ENCODE measurements at regions not wholly inside any gene's neighbourhood (a gene's known extent, or its start where the extent isn't known, plus 50 kb on each side); places are given as distances from the start of the nearest gene placed in this dataset.

DNA sequence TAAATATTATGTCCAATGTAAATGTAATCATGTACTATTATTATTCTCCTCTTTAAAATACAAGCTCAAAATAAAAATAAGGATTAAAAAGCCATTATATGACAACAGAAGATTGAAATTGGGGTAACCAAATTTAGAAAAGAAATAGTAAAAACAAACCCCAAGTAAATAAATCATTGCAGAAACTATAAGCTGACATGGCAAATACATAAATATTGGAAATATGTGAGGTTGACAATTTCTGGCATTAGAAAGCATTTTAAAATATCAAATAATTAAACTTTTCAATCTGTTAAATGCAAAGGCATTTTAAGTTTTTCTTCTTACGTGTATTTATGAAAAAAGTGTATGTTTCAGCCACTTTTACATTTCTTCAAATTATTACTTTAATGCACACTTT is 394.7 kb upstream of the DACH1 start:
- TF ChIP-seq, protein P1, sequence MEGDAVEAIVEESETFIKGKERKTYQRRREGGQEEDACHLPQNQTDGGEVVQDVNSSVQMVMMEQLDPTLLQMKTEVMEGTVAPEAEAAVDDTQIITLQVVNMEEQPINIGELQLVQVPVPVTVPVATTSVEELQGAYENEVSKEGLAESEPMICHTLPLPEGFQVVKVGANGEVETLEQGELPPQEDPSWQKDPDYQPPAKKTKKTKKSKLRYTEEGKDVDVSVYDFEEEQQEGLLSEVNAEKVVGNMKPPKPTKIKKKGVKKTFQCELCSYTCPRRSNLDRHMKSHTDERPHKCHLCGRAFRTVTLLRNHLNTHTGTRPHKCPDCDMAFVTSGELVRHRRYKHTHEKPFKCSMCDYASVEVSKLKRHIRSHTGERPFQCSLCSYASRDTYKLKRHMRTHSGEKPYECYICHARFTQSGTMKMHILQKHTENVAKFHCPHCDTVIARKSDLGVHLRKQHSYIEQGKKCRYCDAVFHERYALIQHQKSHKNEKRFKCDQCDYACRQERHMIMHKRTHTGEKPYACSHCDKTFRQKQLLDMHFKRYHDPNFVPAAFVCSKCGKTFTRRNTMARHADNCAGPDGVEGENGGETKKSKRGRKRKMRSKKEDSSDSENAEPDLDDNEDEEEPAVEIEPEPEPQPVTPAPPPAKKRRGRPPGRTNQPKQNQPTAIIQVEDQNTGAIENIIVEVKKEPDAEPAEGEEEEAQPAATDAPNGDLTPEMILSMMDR (IDR thresholded peaks at IDR 0.05; ENCODE audit: borderline replicate concordance, extremely low read depth, low read length, poor library complexity, severe bottlenecking): no peak
- no peak for TF ChIP-seq EZH2 (IDR thresholded peaks at IDR 0.05; ENCODE audit: borderline replicate concordance, low read depth, low read length, severe bottlenecking)

Data from DND-41 (cell line).